ENCODE measurements at regions not wholly inside any gene's neighbourhood (a gene's known extent, or its start where the extent isn't known, plus 50 kb on each side); places are given as distances from the start of the nearest gene placed in this dataset.
"Not testable (repeated sequence)": the region's sequence is repeated elsewhere in the genome, so short reads cannot be mapped to it uniquely, and the experiment has no call there.

GRCh38 chr6:145111407-145111806 lies 623.9 kb downstream of the EPM2A start:
- H2AK5ac ChIP-seq (ENCODE audit: low read depth, low read length); CTCF ChIA-PET (ENCODE audit: partially characterized antibody); H2BK12ac ChIP-seq (ENCODE audit: low read depth, low read length); H3K23ac ChIP-seq (ENCODE audit: insufficient read length); H3K4ac ChIP-seq (replicated peaks; ENCODE audit: insufficient read length, low read depth, low read length); H3K79me2 ChIP-seq (ENCODE audit: control insufficient read depth in 1 of 2, insufficient read depth in 2 of 2, low read length in 2 of 2); H3K23me2 ChIP-seq (ENCODE audit: low read depth, low read length); H3K27me3 ChIP-seq (replicated peaks in 1 of 4; ENCODE audit: control insufficient read depth in 3 of 4, extremely low read depth in 1 of 4, insufficient read depth in 3 of 4, low read length in 3 of 4); H2BK15ac ChIP-seq (ENCODE audit: low read length); POLR2A ChIA-PET (ENCODE audit: partially characterized antibody); H2BK120ac ChIP-seq (replicated peaks; ENCODE audit: low read depth, low read length); H2BK20ac ChIP-seq (ENCODE audit: low read length); H3K36me3 ChIP-seq (ENCODE audit: control insufficient read depth in 2 of 4, insufficient read depth in 4 of 4, low read length in 3 of 4); H3K4me3 ChIP-seq (ENCODE audit: extremely low read depth in 1 of 4, insufficient read depth in 2 of 4, low read depth in 3 of 4, low read length in 4 of 4); DNase-seq (ENCODE audit: low read depth in 1 of 2, low spot score in 2 of 2); H3K14ac ChIP-seq (ENCODE audit: insufficient read length); H3K9ac ChIP-seq (replicated peaks in 1 of 4; ENCODE audit: extremely low read depth in 1 of 4, low read depth in 3 of 4, low read length in 3 of 4); H3K27ac ChIP-seq (ENCODE audit: low read depth, low read length); H3K56ac ChIP-seq (replicated peaks; ENCODE audit: insufficient read length, low read depth, low read length); H3K18ac ChIP-seq (ENCODE audit: extremely low read depth, low read length); H3K4me2 ChIP-seq (ENCODE audit: insufficient read depth in 1 of 2, low read depth in 2 of 2, low read length in 2 of 2); H3K79me1 ChIP-seq (ENCODE audit: low read depth, low read length); FAIRE-seq; H4K5ac ChIP-seq (ENCODE audit: insufficient read length, low read depth, low read length); H3K4me1 ChIP-seq (replicated peaks in 1 of 4; ENCODE audit: control insufficient read depth in 3 of 4, insufficient read depth in 4 of 4, low read length in 3 of 4); H4K20me1 ChIP-seq (replicated peaks in 1 of 2; ENCODE audit: control insufficient read depth in 1 of 2, insufficient read depth in 2 of 2, low read length in 2 of 2); H2AFZ ChIP-seq (ENCODE audit: low read length); H3K9me3 ChIP-seq (ENCODE audit: insufficient read depth in 2 of 2, low read depth in 1 of 2, low read length in 1 of 2); H2BK5ac ChIP-seq (ENCODE audit: low read depth, low read length); H4K91ac ChIP-seq (replicated peaks; ENCODE audit: insufficient read length, low read length); H4K8ac ChIP-seq (ENCODE audit: extremely low read depth, insufficient read depth, low read length): not testable (repeated sequence)
- 92% methylated on average over 2 of the region's 2 CpGs; no CpG with 5 or more reads in 1 of the 2 experiments for WGBS, 2 experiments (ENCODE audit: extremely low coverage in 1 of 2, insufficient coverage in 1 of 2, insufficient read length in 1 of 2, insufficient replicate concordance in 2 of 2, low coverage in 1 of 2, low lambda C conversion rate in 2 of 2, missing lambda C conversion rate in 1 of 2)

Data from H1 (cell line).